Stimulated activated CD4-positive, alpha-beta T cell treated with anti-CD3 and anti-CD28 coated beads, Interleukin-2, amount 100 ng/mL, for 4 hours (primary cell): ENCODE measurements at regions not wholly inside any gene's neighbourhood (a gene's known extent, or its start where the extent isn't known, plus 50 kb on each side); places are given as distances from the start of the nearest gene placed in this dataset.
"Not testable (repeated sequence)": the region's sequence is repeated elsewhere in the genome, so short reads cannot be mapped to it uniquely, and the experiment has no call there.

Experiments
- DNase-seq: peaks from one replicate; pipeline ENCODE4 v3.0.0-alpha.2; 2020; ENCODE audit warnings: low read depth

DNA sequence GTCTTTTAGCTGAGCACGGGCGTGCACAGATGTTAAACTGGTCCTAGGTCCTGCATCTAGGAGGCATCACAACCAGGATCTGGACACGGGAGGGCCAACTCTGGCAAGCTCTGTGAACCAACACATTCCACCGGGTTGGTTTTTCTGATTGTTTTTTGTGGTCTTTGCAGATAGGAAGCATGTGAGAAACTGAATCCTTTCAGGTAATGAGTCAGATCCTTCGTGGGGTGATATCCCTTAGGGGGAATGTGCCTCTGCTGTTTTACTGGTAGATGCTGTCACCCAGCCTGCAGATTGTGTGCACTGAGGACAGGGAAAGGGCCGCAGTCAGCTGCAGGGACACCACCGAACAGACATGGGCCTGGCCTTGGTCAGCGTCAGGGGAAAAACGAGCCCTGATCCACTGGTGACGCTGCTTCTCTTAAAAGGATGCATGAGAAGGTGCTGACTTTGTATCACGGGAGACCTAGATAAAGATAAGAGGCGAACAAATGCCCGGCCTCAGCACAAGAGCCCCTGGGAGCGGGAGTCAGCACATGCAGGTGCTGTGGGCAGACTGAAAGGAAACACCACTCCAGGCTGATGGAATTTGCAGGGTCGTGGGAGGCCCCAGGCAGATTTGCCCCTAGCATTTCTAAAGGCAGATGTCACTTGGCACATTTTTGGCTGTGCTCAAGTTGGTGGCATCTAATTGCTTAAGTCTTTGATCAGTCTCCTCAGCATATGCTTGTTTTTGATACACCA, 51.1 kb downstream of the DOP1B start:
- DNase-seq = no peak

DNA sequence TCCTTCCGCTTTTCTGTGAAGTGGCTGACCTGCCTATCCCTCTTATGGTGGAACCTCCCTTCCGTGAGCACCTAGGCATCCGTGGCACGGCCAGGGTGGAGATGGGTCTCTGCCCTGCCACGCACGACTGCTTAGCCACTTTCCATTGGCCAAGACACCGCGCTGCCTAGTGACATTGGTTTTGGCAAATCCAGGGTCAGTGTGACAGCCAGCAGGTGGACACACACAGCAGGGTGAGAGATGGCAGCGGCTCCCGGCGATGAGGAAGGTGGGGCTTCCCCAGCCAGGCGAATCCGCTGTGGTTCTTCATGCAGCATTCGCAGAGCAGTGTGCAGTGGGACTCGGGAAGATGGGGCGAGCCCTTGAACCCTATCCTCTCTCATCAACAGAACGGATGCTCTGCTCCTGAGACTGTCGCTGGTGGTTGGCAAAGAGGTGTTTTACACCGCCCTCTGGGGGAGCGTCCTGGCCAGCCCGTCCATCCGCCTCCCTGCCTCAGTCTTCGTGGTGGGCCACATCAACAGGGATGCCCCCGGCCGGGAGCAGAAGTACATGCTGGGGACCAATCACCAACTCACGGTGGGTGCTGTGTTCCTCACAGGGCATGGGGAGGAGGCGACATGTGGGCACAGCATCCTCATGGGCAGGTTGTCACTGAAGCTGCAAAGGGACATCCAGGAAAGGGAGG, 51.8 kb downstream of the DOP1B start:
- DNase-seq = no peak

DNA sequence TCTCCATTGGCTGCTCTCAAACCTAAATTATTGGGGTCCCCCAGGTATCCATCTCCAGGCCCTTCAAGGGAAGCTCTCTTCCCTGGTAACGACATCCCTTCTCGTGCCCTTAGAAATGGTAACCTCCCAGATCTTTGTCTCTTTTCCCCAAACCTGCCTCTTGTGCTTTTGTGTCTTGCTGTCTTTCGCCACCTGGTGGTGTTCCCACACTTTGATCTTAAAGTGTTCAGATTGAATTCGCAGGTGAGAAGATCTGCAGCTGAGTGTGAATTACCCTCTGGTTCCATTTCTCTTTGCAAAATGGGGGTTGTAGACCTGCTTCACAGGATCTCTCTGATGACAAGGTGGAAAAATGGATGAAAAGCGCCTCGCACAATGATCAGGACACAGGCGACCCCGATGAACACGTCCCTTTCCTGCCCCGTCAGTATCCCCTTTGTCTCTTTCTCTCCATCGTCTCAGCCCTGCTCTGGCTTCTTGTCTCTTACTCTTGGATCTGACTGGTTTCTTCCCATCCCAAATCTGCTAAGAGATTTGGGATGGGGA, 53.1 kb downstream of the DOP1B start:
- DNase-seq = peak; percentile 13

DNA sequence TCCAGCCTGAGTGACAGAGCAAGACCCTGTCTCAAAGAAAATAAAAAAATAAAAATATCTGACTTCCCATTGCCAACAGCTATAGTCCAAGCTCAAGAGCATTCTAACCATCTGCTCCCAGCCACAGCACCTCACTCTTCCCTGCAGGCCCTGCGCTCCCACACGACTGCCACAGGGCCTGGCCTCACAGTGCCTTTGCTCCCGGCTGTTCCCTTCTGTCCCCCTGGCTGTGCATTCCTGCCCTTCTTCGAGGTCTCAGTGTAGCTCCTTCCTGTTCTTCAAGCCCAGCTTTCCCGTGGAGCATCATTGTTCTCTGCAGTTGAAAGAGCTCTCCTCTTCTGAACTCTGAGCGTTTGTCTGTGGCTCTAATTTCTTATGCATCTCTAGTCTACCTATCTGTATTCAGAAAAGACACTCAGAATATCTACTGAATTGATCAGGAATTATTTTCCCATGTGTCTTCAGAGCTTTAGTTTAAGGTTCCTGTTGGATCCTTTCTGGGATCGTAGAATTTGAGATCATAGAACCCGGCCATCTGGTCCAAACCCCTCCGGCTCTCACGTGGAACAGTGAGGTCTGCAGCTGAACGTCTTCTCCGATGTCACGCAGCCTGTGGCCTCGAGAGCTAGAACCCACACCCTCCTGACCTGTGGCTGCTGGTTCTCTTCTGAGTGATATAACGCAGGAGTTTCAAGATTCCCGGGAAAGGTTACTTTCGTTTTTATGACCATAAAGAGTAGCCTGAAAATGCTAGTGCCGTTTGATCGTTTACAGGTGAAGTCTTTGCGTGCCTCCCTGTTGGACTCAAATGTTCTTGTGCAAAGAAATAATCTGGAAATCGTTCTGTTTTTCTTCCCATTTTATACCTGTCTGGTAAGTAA, 54.4 kb downstream of the DOP1B start:
- DNase-seq = no peak

DNA sequence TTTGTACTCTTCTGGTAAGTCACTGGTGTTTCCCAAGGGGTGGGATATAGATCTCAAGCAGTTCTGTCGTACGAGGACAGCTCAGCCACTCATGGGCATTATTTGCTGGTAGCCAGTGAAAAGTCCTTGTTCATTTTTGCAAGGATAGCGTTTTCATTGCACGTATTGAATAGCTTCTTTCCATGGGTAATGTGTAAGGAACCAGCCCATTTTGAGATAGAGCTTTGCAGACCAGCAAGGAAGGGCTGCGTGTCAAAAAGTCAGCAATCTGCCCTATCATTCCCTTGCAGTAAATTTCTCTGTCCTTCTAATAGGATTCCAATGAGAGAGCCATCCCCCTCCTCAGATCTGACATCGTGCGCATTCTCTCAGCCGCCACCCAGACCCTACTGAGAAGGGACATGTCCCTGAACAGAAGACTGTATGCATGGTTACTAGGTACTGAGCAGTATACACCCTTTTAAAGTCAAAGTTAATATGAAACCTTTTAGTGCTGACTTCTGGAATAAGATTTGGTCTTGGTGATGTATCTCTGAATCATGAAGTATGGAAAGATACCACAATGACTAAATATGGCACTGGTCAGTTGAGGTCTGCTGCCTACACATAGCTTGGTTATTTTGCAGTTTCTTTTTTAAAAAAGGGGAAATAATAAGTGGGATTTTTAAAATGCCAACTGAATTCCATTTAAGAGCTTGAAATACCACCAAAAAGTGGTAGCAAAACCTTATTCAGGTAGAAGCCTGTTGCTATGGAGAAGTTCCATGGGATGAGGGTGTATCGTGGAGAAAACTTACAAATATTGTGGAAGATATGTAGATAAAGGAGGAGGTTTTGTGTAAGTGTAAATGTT, 55.3 kb downstream of the DOP1B start:
- DNase-seq = no peak

DNA sequence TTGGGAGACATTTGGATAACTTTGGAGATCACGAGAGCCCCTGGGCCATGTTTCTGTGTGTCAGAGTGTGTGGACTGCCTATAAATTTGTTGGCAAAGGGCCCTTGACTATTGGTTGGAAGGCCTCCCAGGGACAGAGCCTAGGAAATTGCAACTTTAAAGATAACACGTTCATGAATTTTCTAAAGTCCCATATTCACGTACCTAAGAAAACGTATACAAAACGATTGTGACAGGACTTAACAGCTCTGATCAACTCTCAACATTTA, 55.8 kb downstream of the DOP1B start:
- no peak for DNase-seq

DNA sequence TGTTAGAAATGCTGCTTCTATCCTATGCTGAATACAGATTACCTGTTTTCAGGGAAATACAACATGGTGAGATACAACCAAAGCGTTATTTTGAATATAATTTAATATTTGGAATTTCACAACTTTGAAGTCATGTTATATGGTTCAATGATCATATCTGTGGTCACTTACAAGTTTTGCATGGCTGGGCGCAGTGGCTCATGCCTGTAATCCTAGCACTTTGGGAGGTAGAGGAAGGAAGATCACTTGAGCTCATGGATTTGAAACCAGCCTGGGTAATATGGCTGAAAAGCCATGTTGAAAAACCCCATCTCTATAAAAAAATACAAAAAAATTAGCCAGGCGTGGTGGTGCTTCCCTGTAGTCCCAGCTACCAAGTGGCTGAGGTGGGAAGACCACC, 57.9 kb downstream of the DOP1B start:
- DNase-seq = no peak

DNA sequence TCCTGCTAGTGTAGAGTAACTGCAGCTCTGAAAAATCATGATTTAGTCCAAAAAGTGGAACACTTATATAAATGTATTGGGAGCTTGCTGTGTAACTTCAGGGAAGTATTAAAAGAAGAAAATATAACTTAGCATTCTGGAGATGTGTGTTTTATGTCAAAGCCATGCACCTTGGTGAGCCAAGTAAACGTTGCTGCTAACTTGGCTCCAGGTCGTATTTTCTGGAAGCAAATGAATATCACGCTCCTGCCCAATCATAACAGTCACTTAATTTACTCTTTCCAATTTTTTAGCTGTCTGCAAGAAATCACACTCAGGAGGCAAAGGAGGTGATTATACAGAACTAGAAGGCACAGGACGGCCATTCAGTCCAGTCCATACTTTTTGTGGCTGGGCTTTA, 61.1 kb downstream of the DOP1B start:
- no peak for DNase-seq

DNA sequence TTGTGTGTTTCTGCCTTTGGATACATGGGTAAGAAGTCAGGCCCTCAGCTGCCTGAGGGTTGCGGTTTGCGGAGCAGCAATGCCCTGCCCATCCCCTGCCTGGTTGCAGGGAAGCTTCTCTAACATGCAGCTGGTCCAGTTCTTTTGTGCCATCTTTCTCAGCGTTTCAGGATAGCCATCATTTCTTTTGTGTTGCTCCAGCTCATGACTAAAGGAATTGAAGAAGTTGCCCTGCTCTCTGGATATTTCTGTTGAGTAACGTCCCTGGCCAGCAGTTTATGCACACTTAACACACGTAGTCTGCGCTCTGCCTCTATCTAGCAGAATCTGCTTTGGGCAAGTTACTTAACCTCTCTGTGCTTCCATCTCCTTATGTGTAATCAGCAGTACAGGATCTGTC, 62.1 kb downstream of the DOP1B start:
- no peak for DNase-seq

DNA sequence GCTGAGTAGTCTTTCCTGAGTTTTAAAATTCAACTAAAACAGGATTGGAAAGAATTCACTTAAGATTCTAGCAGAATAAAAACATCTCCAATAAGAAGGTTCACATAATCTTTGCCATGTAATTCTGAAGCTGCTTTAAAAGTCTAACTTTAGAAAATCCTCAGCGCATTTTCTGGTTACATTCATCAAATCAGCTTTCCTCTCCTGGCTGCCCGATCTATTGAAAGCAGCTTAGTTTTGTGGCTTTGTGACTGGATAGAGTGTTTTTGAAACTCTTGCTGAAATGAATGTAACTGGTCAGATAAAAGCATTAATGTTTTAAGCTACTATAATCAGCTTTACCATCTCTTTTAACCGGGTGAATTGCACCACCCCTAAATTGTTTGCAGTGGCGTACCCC, 66.8 kb downstream of the DOP1B start:
- no peak for DNase-seq

DNA sequence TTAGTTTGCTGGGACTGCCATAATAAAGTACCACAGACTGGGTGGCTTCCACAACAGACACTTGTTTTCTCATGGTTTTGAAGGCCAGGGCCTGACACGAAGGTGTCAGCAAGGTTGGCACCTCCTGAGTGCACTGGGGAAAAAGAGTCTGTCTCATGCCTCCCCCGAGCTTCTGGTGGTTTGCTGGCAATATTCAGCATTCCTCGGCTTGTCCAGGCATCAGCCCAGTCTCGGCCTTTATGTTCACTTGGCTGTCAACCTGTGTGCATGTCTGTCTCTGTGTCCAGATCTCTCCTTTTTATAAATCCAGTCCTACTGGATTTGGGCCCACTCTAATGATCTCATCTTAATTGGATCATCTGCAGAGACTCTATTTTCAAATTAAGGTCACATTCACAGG, 72.6 kb downstream of the DOP1B start:
- no peak for DNase-seq

DNA sequence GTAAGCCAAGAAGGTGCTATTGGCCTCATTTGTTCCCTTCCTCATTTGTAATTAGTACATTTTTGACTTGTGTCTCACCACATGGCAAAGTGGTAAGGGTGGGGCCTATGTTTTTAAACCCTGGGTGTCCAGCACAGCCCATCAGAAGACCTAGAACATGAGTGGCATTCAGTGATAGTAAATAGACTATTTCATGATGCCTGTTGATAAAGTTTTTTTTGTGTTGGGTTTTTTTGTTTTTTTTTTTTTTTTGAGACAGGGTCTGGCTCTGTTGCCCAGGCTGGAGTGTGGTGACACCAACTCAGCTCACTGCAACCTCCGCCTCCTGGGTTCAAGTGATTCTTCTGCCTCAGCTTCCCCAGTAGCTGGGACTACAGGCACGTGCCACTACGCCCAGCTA, 74.8 kb downstream of the DOP1B start:
- not testable (repeated sequence) for DNase-seq

DNA sequence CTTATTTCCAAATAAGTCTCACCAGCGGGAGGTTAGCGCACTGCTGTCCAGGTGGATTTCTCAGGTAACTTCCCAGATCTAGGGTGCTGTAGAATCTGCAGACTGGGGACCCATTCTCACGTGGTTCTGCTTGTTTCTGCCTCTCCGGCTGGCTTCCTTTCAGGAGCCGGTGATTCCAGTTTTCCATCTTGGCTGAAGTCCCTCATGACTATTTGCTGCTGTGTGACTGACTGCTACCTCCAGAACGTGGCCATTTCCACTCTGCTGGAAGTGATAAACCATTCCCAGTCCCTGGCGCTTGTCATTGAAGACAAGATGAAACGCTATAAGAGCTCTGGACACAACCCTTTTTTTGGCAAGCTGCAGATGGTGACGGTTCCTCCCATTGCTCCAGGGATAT, 76.0 kb downstream of the DOP1B start:
- DNase-seq = no peak

DNA sequence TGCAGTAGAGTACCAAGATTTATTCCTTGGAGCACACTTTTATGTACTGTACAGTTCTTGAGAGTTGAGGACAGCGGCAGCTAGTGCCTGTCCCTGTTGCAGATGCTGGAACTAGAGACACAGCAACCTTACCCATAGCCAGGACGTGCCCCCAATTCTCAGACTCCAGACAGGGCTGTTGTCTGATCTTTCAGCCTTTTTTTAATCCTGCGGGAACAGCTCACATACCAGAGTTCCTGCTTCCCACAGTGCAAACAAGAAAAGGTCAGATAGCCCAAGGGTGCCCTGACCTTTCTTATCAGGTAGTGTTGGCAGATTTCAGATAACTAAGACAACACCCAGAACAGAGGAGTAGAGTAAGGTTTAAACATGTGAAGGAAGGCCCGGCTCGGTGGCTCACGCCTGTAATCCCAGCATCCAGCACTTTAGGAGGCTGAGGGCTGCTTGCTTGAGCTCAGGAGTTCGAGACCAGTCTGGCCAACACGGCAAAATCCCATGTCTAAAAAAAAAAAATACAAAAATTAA, 78.5 kb downstream of the DOP1B start:
- no peak for DNase-seq

DNA sequence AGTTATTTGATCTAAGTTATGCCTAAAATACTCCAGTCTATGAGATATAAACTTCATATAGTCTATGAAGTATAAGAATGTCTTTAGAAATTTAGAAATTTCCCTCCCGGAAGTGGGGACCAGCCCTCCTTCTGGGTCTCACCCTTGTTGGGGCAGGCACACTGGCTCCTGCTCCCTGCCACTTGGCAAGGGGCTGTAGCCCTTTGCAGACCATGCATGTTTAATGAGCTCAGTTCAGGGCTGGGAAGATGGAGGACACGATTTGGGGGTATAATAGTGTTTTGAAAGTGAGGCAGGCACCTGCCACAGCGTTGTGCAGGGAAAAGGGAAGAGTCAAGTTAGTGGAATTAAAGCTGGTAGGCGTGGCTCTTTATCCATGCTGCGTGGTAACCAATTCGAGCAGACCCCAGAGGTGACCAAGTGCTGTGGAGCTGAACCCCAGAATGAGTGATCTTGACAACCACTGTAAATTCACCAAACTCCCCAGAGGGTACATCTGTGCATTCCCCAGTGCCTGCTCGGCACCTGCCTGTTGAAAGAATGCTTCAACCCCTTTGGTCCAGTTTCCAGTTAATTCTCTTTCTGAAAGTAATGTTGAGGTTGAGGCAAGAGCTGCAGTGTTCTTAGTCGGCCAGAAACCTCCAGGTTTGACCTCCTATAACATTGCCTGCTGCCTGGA, 79.6 kb downstream of the DOP1B start:
- no peak for DNase-seq

DNA sequence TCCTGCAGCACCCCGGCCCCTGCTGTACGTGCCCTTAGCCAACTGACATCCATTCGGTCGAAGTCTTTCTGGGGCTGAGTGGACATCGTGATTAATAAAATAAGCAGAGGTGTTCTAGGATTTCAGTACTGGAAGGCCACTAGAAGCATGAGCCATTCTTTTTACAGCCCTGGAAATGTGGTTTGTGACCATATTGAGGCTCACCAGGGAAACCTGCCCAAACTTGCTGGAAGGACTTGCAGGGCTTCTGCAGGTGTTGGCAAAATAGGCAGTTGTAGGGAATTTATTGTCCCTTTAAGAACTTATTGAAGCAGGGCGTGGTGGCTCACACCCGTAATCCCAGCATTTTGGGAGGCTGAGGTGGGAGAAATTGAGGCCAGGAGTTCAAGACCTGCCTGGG, 80.8 kb downstream of the DOP1B start:
- DNase-seq = no peak

DNA sequence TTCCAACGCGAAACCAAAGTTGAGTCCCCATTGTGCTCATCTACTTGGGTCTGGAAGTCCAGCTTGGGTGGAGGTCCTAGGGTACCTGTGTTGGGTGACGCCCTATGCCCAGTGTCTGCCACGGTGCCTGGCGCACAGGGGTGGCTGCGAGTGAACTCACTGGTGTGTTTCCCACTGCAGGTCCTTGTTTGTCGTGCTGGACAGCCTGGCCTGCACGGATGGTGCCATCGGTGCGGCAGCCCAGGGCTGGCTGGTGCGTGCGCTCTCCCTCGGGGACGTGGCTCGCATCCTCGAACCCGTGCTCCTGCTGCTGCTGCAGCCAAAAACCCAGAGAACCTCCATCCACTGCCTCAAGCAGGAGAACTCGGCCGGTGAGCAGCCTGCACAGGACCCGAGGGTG, 80.4 kb upstream of the MORC3 start:
- DNase-seq = no peak

DNA sequence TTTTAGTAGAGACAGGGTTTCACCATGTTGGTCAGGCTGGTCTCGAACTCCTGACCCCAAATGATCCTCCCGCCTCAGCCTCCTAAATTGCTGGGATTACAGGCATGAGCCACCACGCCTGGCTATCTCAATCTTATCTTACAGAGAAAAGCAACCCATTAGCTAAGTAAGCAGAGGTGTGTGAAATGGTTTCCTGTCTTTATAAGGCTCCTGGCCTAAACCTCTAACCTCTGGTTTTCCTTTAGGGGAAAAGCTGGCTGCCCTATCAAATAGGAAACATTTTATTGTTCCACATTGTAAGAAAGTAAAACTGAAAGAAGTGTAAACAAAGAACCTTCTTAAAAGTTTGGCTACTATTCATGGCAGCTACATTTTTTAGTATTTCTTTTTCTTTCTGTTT, 78.3 kb upstream of the MORC3 start:
- DNase-seq = no peak

DNA sequence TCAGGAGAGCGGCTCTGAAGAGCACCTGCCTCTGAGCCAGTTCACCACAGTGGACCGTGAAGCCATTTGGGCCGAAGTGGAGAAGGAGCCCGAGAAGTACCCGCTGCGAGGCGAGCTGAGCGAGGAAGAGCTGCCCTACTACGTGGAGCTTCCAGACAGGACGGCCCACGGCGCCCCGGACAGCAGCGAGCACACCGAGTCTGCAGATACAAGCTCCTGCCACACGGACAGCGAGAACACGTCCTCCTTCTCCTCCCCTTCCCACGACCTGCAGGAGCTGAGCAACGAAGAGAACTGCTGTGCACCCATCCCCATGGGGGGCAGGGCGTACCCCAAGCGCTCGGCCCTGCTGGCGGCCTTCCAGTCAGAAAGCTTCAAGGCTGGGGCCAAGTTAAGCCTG, 74.9 kb upstream of the MORC3 start:
- DNase-seq = no peak

DNA sequence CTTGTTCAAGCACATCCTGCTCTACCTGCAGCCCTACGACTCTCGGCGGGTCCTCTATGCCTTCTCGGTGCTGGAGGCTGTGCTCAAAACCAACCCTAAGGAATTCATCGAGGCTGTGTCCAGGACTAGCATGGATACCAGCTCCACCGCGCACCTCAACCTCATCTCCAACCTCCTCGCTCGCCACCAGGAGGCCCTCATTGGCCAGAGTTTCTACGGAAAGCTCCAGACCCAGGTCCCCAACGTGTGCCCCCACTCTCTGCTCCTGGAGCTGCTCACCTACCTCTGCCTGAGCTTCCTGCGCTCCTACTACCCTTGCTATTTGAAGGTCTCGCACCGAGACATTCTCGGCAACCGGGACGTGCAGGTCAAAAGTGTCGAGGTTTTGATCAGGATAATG, 74.3 kb upstream of the MORC3 start:
- no peak for DNase-seq

DNA sequence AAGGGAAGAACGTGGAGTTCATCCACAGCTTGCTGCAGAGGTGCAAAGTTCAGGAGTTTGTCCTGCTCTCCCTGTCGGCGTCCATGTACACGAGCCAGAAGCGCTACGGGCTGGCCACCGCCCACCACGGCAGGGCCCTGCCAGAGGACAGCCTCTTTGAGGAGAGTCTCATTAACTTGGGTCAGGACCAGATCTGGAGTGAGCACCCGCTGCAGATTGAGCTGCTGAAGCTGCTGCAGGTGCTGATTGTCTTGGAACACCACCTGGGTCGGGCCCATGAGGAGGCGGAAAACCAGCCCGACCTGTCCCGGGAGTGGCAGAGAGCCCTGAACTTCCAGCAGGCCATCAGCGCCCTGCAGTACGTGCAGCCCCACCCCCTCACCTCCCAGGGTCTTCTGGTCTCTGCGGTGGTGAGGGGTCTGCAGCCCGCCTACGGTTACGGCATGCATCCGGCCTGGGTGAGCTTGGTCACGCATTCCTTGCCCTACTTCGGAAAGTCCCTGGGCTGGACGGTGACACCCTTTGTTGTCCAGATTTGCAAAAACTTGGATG, 73.8 kb upstream of the MORC3 start:
- DNase-seq = no peak
